DMS53 (cell line): ENCODE measurements at regions not wholly inside any gene's neighbourhood (a gene's known extent, or its start where the extent isn't known, plus 50 kb on each side); places are given as distances from the start of the nearest gene placed in this dataset.

Experiments
- DNase-seq: peaks from one replicate; lab custom pipeline; 2025; lab: John Stamatoyannopoulos, UW

DNA sequence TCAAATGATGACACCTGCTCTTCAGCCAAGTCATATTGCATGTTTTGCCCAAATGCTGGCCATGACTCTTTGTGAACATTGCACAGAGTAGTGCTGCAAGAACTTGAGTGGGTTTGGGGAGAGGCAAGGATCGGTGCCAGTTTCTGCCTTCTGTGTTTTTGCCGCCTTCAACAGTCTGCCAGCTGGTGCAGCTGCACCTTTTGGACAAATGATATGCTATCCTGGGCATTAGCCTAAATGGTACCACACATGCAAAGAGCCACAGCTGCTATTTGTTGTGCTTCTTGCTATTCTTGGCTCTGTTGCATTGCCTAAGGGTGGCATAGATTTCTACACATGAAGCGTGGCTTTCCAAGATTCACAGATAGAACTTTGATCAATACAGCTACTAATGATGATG lies 189.0 kb upstream of the CCN2 start:
- DNase-seq: no peak

DNA sequence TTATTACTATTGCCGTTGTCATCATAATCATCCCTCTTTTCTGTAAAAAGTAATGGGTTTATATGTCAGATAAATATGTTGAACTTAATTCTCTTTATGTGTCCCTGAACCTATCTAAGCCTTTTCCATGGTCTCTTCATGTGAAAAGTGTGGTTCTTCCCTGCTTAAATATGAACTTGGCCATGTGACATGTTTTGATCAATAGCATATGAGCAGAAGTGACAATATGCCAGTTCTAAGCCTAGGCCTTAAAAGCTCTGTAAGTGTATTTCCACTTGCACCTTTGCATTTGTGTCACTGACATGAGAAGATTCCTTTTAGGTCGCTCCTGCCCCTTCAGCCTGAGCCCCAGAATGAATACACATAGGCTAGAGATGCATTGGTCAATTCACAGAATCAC lies 188.4 kb upstream of the CCN2 start:
- DNase-seq: no peak

DNA sequence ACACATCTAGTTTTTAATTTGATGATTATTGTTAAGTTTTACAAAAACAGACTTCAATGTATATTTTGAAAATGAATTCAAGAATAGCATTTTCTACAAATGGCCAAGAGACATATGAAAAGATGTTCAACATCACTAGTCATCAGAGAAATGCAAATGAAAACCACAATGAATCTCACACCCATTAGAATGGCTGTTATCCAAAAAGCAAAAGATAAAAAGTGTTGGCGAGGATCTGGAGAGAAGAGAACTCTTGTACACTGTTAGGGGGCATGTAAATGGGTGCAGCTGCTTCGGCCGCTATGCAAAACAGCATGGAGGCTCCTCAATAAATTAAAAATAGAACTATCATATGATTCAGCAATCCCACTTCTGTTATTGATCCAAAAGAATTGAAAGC lies 185.8 kb upstream of the CCN2 start:
- DNase-seq: no peak

DNA sequence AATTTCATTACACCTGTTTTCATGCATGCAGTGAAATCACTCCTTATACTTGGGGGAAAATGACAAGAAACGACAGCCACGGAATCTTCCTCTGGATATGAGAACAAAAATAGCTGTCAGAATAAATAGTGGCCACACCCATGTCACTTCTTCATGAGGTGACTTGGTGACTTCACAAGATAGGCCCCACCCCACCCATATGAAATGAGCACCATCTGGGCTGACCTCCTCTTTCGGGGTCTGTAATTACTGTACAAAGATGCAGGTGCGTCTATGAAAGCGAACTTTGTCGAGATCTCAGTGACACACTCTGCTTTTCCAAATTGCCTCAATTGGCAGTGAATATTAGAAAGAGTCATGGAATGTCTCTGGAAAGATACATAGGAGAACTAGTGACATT lies 184.2 kb upstream of the CCN2 start:
- DNase-seq: no peak

DNA sequence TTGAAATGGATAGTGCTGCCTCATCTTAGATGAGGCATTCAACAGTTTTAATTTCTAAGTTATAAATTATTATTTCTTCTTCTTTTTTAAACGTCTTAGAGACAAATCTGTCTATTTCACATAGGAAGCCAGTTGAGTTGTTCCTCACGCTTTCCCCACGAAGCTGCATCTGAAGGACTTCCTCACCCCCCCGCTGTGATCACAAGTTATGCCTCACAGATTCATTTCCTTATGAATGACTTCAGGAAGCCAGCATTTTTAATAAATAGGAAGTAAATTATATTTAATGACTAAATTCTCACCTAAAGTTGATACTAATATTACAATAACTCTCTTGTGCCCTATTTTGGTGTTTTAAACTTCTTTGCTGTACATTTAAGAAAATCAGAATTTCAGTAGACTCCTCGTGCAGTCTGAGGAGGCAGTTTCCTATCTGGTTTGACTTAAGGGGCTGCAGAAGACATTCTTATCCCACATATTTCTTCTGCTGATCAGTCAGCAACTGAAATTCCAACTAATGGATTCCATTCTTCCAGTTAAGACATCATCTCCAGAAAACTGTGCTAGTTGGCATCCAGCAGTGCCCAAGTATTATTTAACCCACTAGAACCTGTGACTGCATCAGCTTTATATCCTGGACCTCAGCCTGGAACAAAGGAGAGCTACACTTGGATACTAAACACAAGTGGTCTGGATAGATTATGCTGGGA lies 182.7 kb upstream of the CCN2 start:
- DNase-seq: no peak

DNA sequence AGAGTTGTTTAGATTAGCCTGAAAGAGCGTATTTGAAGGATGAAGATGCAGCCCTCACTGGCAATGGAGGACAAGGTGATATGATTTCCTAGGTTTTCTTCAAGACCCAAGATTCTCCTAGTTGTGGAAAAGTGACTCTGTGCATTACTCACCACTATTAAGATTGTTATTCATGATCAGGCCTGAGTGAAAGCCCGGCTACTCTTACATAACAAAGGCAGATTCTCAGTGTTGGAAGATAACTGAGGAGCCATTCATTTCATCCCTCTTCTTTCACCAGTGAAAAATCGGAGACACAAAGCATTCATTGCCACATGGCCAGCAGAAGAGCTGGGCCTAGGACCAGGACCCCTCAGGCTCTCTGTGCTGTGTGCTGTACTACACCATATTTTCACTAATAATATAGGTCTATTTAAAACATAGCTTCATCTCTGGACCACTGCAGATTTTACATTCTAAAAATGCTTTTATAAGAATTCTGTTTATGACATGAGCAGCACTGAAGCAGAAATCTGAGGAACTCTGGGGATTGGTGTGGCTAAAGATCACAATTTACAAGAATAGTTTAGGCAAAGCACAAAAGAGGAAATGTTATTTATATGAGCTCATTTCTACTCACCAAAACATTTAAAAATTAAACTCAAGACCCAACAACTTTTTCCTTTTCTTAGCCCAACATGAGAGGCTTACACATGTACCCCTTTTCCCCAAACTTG lies 181.9 kb upstream of the CCN2 start:
- DNase-seq: no peak

DNA sequence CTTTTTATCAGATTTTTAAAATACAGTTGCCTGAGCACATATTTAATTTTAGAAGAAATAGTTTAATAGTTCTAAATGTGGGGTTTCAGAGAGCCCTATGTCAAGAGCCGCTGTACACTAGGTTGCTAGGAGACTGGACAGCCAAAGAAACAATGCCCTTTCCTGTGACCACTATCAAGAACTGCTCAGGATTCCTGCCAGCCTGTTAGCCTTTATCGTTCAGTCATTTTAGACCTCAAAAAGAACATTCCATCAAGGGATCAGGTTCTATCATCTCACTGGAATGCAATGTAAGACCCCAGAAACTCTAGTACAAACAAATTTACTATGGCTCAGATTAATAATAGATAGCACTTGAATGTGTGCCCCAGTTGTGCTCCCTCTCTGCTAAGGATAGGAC lies 181.2 kb upstream of the CCN2 start:
- DNase-seq: no peak

DNA sequence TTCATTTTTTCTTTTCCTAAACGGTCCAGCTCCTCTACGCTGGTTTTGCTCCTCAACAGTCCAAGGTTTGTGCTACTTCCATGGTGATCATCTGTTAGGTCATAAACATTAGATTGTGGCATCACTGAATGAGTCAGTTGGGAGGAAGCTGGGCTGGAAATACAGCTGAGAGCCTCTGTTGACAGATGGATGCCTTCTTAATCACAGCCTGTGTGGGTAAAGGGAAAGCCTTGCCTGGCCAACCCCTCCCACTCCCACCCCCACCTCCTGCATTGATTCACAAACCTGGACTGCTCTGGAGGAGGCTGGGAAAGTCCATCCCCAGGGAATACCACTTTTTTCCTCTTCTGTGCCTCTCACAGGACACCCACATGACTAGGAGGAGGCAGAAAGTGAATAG lies 180.6 kb upstream of the CCN2 start:
- DNase-seq: peak; percentile 58

DNA sequence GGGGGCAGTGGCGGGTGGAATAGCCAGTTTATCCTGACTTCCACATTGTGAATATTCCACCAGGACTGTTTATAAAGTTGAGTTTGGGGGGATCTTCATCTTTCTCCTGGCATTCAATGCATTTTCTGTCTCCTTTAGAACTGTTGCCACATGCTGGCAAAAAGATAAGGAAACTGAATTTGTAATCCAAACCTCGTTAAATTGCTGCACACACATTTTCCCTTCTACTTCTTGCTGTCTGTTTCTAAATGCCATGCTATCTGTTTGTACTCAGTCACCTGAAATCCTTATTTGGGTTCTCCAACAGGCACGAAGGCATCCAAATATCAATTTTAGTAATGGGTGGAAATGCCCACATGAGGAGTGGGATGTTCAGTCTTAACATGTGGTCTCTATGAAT lies 180.2 kb upstream of the CCN2 start:
- no peak for DNase-seq

DNA sequence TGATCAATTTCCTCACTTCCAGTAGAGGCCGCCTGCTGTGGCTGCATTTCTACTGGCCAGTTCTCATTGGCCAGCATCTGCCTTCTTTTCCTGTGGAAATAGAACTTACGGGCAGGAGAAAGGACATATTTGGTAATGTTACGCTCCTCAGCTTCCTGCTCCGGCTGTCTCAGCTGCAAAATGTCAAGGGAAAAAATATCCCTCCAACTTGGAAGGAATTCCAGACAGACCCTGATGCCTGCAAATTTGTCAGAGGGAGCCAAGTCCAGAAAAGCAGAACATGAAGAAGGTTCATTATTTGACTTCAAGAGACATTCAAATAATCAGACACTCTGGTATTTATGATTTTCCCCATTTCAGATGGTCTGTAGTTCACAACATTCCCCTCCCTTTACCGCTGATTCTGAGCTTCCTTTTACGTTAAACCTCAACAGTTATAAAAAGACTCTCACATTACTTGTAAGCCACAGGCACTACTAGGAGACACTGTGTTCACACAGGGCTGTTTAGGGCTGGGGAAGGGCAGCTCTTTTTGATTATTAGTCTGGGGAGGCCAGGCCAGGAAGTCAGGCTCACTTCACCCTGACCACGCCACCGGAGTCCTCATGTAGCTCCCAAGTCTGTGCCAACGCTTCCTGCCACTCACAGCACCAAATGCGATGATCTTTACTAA lies 179.6 kb upstream of the CCN2 start:
- no peak for DNase-seq

DNA sequence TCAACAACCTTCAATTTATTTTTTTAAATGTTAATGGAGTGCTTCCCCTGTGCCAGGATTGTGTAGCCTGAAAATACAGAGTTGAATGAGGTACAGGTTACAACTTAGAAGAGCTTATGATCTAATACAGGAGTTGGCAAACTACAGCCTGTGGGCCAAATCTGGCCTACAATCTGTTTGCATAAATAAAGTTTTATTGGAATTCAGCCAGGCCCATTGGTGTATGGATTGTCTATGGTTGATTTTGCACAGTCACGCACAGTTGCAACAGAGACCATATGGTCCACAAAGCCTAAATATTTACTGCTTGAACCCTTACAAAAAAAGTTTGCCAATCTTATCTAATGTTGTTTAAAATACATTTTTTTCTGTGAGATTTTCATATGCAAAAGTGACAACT lies 177.3 kb upstream of the CCN2 start:
- DNase-seq: no peak

DNA sequence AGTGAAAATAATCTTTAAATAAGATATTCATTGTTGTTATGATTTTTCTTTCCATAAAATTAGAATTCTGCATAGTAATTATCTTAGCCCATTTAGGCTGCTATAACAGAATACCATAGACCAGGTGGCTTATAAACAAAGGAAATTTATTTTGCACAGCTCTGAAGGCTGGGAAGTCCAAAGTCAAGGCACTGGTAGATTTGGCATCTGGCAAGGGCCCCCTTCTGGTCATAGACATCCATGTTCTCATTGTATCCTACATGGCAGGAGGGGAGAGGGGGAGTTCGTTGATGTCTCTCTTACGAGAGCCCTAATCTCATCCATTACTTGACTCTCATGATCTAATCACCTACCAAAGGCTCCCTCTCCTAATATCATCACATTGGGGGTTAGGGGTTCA lies 175.0 kb upstream of the CCN2 start:
- DNase-seq: peak; percentile 1

DNA sequence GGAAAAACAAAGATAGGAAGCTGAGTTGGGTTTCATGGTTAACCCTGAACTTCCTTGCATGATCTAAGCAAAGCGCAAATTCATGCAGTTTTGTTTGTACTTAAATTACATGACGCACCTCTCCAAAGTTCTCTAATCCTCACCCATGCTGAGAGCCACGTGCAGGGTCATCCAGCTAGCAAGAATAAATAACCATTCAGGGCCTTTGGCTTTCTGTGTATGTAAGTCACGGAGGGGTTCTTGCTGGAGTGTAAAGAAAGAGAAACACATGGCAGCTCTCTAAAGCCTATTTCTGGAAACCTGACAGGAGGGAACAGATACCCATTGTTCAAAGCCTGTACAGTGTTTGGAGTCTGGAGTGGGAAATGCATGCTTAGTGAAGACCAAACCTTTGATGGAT lies 171.7 kb upstream of the CCN2 start:
- DNase-seq: peak; percentile 46

DNA sequence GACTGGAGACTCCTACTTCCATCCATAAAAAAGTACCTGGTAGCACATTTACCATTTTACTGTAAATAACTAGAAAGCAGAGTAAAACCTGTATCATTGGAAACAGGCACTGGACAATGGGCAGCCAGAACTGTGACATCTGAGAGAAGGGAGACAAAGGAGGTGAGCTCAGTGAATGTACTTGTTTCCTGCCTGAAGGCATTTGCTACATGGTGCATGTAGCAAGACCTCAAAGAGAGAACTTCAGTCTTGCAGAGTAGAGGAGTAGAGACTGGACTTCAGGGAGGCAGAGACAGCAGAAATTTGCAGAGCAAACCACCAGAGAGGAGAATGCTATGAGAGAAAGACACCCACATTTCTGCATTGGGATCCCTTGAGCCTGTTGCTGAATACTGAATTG lies 171.0 kb upstream of the CCN2 start:
- DNase-seq: no peak

DNA sequence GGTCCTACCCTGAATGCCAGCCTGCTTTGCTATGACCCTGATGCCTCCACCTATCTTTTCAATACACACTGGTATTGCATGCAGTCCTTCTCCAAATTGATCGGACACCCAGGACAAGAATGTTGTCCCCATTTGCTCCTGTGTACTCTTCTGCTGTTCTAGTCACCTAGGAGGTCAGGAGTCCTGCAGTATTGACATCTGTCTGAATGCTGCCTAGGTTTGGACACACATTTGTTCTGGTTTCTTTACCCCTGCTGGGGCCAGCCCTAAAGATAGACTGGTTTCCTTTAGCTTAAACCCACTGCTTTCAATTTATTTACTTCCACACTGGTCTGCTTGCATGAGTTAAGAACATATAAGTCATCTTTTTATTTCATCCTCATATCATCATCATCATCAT lies 167.0 kb upstream of the CCN2 start:
- no peak for DNase-seq

DNA sequence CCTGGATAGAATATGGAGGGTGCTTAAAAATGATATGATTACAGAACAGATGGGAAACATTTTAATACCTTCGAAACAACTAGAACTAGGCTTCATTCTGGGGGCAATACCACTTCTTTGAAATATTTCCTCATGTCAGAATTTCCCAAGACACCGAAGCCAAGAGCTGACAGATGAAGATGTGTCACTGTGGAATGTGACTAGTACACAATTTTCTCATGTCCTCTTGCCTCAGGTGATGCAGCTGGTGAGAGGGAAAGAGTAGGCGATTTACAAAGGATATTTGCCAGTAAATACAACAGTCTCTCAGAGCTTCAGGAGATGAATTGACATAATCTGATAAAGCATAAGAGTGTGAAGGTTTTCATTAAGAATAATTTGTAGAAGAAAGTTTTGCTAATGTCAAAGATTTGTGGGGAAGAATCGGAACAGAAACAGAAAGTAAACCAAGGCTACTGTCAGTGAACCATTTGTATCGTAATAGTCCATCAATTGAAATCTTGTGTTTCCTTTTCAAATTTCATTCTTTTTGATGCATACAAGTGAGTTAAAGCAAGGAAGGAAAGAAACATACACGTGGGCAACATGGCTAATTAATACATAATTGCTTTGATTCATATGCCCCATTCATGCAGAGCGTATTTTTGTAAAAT lies 164.7 kb upstream of the CCN2 start:
- DNase-seq: no peak

DNA sequence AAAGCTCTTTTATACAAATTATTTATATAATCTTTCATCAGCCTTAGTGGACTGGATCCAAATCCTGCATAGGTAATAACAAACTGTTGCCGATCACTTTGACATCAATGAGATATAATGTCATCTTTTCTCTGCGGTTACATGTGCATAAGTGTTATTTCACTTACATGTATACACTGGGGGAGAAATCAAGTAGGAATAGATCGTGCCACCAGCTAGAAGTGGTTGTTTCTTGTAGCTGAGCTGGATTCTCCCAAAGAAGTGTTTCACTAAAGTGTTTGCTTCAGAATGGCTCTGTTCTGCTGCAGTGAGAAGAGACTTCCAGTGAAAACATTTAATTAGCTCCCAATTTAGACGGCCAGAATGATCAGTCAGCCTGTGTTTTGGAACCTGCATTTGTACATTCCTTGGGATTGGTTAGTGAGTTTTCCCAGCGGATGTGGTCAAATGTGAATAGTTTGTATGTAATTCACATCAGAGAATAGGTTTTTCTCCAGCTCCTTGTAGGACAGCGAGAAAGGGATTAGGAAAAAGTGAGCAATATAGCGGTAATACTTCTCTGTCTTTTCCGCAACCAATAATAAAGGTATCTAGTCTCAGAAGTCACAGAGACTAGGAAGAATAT lies 163.1 kb upstream of the CCN2 start:
- no peak for DNase-seq

DNA sequence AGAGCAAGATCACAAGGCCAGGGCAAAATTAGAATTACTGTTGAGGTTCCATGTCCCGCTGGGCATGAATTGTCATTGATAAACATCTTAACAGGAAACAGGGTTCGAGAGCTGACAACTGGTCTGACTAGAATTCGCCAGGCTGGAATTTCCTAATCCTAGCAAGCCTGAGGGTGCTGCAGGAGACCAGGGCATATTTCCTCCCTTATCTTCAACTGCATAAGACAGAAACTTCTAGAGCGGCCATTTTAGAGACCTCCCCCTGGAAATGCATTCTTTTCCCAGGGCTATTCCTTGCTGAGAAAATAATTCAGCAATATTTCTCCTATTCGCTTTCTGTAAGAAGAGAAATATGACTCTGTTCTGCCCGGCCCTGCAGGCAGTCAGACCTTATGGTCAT lies 158.6 kb upstream of the CCN2 start:
- DNase-seq: peak; percentile 26

DNA sequence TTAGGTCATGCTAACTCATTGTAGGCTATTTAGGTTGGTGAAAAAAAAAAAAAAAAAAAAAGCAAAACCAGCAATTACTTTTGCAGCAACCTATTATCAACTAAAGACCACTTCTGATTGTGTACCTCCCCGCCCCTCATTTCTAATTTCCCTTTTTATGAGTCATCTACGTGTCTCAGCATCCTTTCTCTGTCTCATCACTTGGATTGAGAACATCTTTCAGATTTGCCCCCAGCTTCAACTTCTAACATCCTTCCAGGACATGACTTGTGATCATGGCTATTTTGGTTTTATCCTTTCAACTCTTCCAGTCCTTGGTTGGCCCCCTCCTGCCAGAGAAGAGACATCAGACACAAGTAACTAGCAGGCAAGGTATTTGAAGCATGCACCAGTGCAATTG lies 156.7 kb upstream of the CCN2 start:
- no peak for DNase-seq

DNA sequence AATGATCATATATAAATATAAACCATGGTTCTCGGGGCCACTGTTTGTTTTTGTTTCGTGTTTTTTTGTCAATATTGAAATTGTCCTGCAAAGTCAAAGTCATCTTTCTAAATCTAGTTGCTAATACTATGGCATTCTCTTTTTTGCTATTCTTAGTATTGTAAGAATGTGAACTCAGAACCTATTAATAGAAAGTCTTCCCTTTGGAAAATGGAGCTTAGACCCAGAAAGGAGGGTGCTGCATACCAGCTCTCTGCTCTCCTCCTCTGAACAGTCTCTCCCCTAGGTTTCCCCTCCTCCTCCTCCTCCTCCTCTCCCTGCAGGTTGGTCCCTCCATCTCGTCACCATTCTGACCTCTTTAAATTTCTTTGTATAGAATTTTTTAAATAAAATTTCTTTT lies 150.4 kb upstream of the CCN2 start:
- DNase-seq: no peak

DNA sequence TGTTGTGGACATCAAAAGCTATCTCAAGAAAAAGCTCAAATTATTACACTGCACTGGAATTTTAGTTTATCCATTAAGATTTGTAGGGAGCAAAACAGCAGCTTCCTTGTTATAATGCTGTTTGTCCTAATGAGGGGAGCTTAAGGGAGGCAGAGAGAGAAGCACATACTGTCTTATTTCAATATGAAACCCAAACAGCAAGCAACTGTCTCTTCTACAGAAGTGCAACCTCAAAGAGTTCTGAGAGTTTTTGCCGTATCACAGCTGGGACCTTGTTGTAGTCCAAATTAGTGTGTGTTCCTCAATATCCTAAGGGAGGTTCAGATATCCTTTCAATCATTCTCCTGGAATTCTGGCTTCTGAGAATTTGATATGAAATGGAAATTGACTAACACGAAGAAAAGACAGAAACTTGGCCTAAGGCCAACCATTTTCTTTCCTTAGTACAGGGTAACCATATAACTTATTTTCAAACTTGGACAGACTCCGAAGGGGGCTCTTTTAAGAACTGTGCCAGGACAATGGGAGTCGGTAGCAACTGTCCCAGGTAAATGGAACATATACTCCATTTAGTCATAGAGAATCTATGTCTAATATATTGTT lies 149.3 kb upstream of the CCN2 start:
- DNase-seq: no peak

DNA sequence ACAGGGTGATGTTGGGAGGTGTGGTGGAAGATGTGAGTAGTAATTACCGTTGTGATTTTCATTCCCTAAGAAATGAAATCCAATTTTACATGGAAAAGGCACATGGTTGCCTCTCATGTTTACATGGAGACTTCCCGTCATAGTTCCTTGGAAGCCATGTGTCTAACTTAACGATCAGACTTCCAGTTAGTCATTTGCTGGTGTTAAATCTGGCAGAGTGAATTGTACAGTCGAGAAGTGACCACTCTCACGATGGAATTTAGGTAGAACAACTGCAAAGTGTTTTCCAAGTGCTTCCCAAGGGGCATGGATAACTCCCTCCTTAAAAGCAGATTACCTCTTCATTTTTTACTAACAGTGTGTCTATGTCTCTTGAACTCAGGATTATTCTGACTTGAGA lies 145.8 kb upstream of the CCN2 start:
- DNase-seq: no peak
